Erythroblast (primary cell): ENCODE measurements at regions not wholly inside any gene's neighbourhood (a gene's known extent, or its start where the extent isn't known, plus 50 kb on each side); places are given as distances from the start of the nearest gene placed in this dataset.

Experiments used
- GATA1 ChIP-seq: IDR thresholded peaks from 2 replicates; pipeline ENCODE4 v1.6.1; 2011; ENCODE audit warnings: low read depth, mild to moderate bottlenecking, control low read depth, low read length, moderate library complexity
- POLR2A ChIP-seq: IDR thresholded peaks from 2 replicates; pipeline ENCODE4 v1.6.1; 2011; ENCODE audit warnings: mild to moderate bottlenecking, low read length

GRCh38 chr14:38350102-38350501, 94.2 kb upstream of the CLEC14A start:
- no peak for TF ChIP-seq POLR2A
- no peak for TF ChIP-seq GATA1
